GM19238 (cell line): ENCODE measurements at regions not wholly inside any gene's neighbourhood (a gene's known extent, or its start where the extent isn't known, plus 50 kb on each side); places are given as distances from the start of the nearest gene placed in this dataset.
"Not testable (repeated sequence)": the region's sequence is repeated elsewhere in the genome, so short reads cannot be mapped to it uniquely, and the experiment has no call there.

Experiments
- DNase-seq: peaks from one replicate; pipeline ENCODE4 v3.0.0; 2011; ENCODE audit warnings: low spot score; ENCODE audit not compliant: insufficient read length

GRCh38 chr12:89160716-89161123, 191.6 kb downstream of the DUSP6 start:
- no peak for DNase-seq

- DNase-seq = no peak
These were observed 194.9 kb downstream of the DUSP6 start for GRCh38 chr12:89157413-89157812.

DNA sequence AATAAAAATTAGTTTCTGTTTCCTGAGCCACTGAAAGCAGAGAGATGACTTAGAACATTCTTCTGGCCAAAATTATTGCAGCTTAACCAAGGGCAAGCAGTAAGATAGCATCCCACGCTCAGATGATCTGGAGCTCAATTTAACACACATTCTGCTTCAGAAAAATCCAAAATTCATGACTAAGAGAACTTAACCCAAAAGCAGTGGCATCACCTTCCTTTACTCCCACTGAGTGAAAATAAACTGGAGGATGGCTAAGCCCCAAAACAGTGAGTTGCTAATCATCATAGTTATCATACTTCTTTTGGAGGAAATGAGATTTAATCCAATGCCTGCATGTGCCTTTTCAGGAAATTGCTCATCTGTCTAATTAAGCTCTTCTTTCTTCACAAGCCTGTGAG, 195.4 kb downstream of the DUSP6 start:
- no peak for DNase-seq

GRCh38 chr12:89156340-89156739, 196.0 kb downstream of the DUSP6 start:
- DNase-seq = no peak

- DNase-seq = no peak
These were observed 196.5 kb downstream of the DUSP6 start for GRCh38 chr12:89155826-89156225.

GRCh38 chr12:89154743-89155499, 197.4 kb downstream of the DUSP6 start:
- no peak for DNase-seq

DNA sequence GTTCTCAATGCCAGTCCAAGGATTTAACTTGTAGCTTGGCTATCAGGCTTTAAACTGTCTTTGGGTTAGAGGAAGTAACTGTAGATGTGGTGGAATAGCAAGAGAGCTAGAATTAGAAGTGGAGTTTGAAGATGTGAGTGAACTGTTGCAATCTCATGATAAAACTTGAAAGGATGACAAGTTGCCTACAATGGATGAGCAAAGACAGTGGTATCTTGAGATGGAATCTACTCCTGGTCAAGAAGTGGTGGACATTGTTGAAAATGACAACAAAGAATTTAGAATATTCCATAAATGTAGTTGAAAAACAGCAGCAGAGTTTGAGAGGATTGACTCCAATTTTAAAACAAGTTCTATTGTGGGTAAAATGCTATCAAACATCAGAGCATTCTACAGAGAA, 199.0 kb downstream of the DUSP6 start:
- no peak for DNase-seq

- DNase-seq = no peak
These were observed 200.8 kb downstream of the DUSP6 start for GRCh38 chr12:89151536-89151935.

DNA sequence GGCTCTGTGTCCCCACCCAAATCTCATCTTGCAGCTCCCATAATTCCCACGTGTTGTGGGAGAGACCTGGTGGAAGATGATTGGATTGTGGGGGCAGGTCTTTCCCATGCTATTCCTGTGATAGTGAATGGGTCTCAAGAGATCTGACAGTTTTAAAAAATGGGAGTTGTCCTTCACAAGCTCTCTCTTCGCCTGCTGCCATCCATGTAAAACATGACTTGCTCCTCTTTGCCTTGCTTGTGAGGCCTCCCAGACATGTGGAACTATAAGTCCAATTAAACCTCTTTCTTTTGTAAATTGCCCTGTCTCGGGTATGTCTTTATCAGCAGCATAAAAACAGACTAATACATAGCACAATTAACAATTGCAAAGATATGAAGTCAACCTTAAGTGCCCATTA, 201.5 kb downstream of the DUSP6 start:
- DNase-seq = not testable (repeated sequence)

DNA sequence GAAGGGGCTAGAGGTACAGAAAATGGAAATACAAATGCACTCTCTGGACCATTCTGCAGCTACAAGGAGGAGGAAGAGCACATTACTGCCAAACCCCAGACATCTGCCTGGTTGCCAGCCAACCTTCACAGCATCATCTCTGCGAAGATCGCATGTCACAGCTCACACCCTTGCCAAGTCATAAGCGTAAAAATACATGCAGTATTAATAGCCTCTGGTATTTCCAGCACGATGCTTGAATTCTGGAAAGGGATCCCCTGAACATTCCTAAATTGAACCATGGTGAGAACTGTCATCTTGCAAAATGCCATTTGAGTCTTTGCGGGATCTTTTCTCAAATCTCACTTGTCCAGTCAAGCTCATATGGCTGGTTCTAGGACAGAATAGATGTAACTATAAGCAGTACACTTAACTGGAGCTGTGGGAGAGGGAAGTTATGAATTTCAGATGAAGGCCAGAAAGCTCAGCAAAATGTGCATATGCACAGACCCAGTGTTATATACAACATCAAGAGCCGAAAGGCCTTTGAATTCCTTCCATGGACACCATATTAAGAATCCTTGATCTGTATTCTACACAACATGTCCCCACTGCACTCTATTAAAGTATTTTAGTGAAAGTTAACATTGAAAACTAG, 211.6 kb downstream of the DUSP6 start:
- DNase-seq = no peak

- no peak for DNase-seq
These were observed 212.2 kb downstream of the DUSP6 start for GRCh38 chr12:89140141-89140540.

DNA sequence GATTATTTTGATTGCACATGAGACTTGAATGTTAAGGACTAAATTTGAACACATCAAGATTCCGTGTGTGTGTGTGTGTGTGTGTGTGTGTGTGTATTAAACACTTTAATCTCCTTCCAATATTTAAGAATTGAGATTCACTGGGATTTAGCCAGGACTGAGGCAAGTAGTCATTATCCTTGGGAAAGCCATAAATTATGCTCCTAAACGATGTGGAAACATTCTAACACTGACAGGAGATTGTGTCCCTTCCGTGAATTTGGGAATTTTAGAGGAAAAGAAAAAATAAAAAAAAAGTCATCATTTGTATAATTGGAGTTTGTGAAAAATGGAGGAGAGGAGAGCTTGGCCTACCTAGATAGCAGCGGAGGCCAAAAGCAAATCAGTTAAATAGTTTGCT, 212.9 kb downstream of the DUSP6 start:
- DNase-seq = no peak

DNA sequence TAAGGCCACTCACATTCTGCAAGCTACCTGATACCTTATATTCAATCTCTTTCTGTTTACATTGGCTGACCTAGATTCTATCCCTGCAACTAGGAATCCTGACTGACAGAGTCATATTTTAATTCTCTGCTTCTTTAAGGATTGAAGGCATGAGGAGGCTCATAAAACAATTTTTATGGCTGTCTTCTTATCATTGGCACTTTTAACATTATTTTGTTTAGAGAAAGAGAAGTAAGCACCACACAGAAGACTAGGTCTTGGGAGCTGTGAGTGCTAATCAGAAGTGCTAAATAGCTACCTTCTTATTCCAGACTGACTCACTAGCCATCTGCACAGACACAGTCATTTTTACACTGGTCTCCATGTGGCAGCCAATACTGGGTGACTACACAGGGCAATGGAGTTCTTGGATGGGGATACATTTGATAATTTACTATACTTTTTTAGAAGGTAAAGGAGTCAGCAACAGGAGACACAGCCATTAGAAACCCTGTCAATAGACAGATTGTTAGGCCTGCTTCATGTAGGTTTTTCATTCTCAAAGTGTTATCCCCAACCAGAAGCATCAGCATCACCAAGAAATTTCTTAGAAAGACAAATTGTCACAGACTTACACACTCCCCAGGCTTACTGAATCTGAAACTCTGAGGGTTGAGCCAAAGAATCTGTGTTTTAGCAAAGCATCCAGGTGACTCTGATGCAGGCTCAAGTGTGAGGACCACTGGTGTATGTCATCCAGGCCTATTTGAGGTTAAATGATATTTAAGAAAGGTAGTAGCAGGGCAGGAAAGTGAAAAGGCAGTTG, 214.1 kb downstream of the DUSP6 start:
- DNase-seq = no peak

- DNase-seq = no peak
These were observed 216.2 kb downstream of the DUSP6 start for GRCh38 chr12:89135976-89136634.

DNA sequence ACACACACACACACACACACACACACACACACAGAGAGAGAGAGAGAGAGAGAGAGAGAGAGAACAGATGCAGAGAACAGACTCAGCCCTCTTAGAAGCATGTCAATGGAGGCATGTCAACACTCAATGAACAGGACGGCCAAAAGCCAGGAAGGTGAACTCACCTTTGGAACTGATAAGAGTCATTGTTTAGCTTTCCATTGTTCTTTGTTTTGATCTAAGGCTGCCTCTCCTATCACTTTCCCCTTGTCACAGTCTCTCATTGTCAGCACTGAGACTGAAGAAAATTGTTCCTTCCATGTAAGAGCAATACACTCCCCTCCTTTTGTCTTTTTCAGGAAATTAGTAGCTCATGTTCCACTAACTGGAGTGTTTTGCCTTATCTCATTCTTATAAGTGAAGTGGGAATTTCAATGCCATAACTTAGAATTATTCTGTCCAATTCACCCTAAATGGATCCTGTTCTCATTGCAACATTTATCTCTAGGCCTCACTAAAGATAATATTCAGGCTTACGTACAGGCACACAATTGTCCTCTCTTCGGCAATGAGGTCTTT, 218.0 kb downstream of the DUSP6 start:
- DNase-seq = no peak

GRCh38 chr12:89129167-89129870, 223.0 kb downstream of the DUSP6 start:
- DNase-seq = no peak

GRCh38 chr12:89126712-89127111, 225.6 kb downstream of the DUSP6 start:
- no peak for DNase-seq

- no peak for DNase-seq
These were observed 229.4 kb downstream of the DUSP6 start for GRCh38 chr12:89122852-89123251.

- DNase-seq = no peak
These were observed 234.8 kb downstream of the DUSP6 start for GRCh38 chr12:89117448-89118034.

- DNase-seq = no peak
These were observed 240.3 kb downstream of the DUSP6 start for GRCh38 chr12:89111964-89112363.
